GM12878 (cell line): ENCODE measurements at regions not wholly inside any gene's neighbourhood (a gene's known extent, or its start where the extent isn't known, plus 50 kb on each side); places are given as distances from the start of the nearest gene placed in this dataset.

Experiments used
- ATAC-seq: fragments of 200-7000 bp; cut with Tn5 transposase; 3 replicates; pipeline ENCODE4 v1.9.1; 2020; ENCODE audit warnings: mild to moderate bottlenecking, moderate library complexity
- BruUV-seq: library from RNA; stranded (reverse); fragments of 400-500 nt; replicated peaks from 2 replicates; lab custom pipeline; 2021; lab: Mats Ljungman, UMichigan
- CTCF ChIA-PET: fragments of 300-600 bp; sonication (Branson Sonifier 250); formaldehyde crosslinking; extraction: SDS; loops from one replicate; lab custom pipeline; 2021; ENCODE audit warnings: inconsistent platforms; lab: Yijun Ruan, JAX
- POLR2A ChIA-PET: fragments of 350-600 bp; formaldehyde crosslinking; extraction: SDS; loops from one replicate; lab custom pipeline; 2021; ENCODE audit warnings: inconsistent platforms; lab: Charles Lee
- RAD21 ChIA-PET: fragments of 300-600 bp; sonication (Branson Sonifier 250); formaldehyde crosslinking; loops from one replicate; lab custom pipeline; 2023; ENCODE audit warnings: antibody characterized with exemption; ENCODE audit not compliant: unreplicated experiment; lab: Charles Lee
- SMC1A ChIA-PET: fragments of 300-600 bp; sonication (Branson Sonifier 250); formaldehyde crosslinking; loops from one replicate; lab custom pipeline; 2023; ENCODE audit not compliant: unreplicated experiment, uncharacterized antibody; lab: Charles Lee
- DNase-seq: peaks from one replicate; pipeline ENCODE4 v3.0.0-alpha.2; 2011; ENCODE audit warnings: low read depth, low spot score
- FAIRE-seq: peaks from 3 replicates; lab custom pipeline; 2011; peaks lifted over from hg19 to GRCh38; lab: Jason Lieb, UNC
- H2AFZ ChIP-seq: 2 replicates; pipeline ENCODE4 v1.6.0; 2011; ENCODE audit warnings: low read depth, low read length, control low read depth; ENCODE audit not compliant: control insufficient read depth
- H3K27ac ChIP-seq: 2 replicates; pipeline ENCODE4 v1.5.1; 2011; ENCODE audit warnings: control low read depth; ENCODE audit not compliant: control insufficient read depth, insufficient read depth
- H3K27me3 ChIP-seq, 2 experiments: replicated peaks in 1 of 2; 2 replicates each; pipeline versions ENCODE4 v1.6.0 to v1.6.1; 2011; ENCODE audit warnings: low read length in 1 of 2; ENCODE audit not compliant: control insufficient read depth in 2 of 2, insufficient read depth in 2 of 2
- H3K36me3 ChIP-seq, 2 experiments: 2 replicates each; pipeline ENCODE4 v1.5.1; 2011; ENCODE audit warnings: low read length in 1 of 2; ENCODE audit not compliant: control insufficient read depth in 2 of 2, insufficient read depth in 2 of 2
- H3K4me1 ChIP-seq: 2 replicates; pipeline ENCODE4 v1.6.1; 2011; ENCODE audit warnings: mild to moderate bottlenecking, low read length, moderate library complexity, mixed read lengths; ENCODE audit not compliant: control insufficient read depth, insufficient read depth
- H3K4me2 ChIP-seq: 2 replicates; pipeline ENCODE4 v1.6.0; 2011; ENCODE audit warnings: control low read depth; ENCODE audit not compliant: control insufficient read depth, insufficient read depth
- H3K4me3 ChIP-seq: fragments of 200-600 bp; sonication (generic); 2 replicates; pipeline ENCODE4 v1.5.1; 2016
- H3K79me2 ChIP-seq: 2 replicates; pipeline ENCODE4 v1.6.0; 2011; ENCODE audit warnings: low read length; ENCODE audit not compliant: control insufficient read depth, insufficient read depth
- H3K9ac ChIP-seq: 2 replicates; pipeline ENCODE4 v1.8.0; 2011; ENCODE audit warnings: low read length, control low read depth, mixed read lengths; ENCODE audit not compliant: control insufficient read depth, insufficient read depth
- H3K9me3 ChIP-seq: replicated peaks from 3 replicates; pipeline ENCODE4 v1.5.1; 2011; ENCODE audit warnings: mild to moderate bottlenecking, low read length; ENCODE audit not compliant: control insufficient read depth, insufficient read depth
- H4K20me1 ChIP-seq: 2 replicates; pipeline ENCODE4 v1.6.0; 2011; ENCODE audit not compliant: control insufficient read depth, insufficient read depth
- CBX5 ChIP-seq: sonication (generic); IDR thresholded peaks from 2 replicates; pipeline ENCODE4 v1.6.1; 2016; ENCODE audit warnings: low read depth, moderate library complexity, mild to moderate bottlenecking, inconsistent platforms
- CEBPB ChIP-seq, 2 experiments: fragments of 150-350 bp in 1 of 2; IDR thresholded peaks; 2 replicates each; pipeline ENCODE4 v1.6.1; 2012 to 2014; ENCODE audit warnings: low read depth in 2 of 2, low read length in 2 of 2, borderline replicate concordance in 1 of 2, inconsistent platforms in 1 of 2
- EP300 ChIP-seq, 2 experiments: fragments of 150-350 bp in 1 of 2; IDR thresholded peaks; 2 replicates each; pipeline ENCODE4 v1.6.1; 2011 to 2012; ENCODE audit warnings: low read depth in 2 of 2, low read length in 2 of 2, borderline replicate concordance in 1 of 2, improper control_type of control experiment in 1 of 2, inconsistent platforms in 1 of 2; ENCODE audit not compliant: control insufficient read depth in 1 of 2
- IKZF2 ChIP-seq, 2 experiments: fragments of 450-650 bp; IDR thresholded peaks; 2 replicates each; pipeline ENCODE4 v1.6.1; 2017; ENCODE audit warnings: mild to moderate bottlenecking in 2 of 2, moderate library complexity in 2 of 2
- LARP7 ChIP-seq: fragments of 450-650 bp; IDR thresholded peaks from 2 replicates; pipeline ENCODE4 v1.6.1; 2017; ENCODE audit warnings: mild to moderate bottlenecking
- MEF2B ChIP-seq: fragments of 450-650 bp; IDR thresholded peaks from 2 replicates; pipeline ENCODE4 v1.6.1; 2018; ENCODE audit warnings: mild to moderate bottlenecking, moderate library complexity; ENCODE audit not compliant: partially characterized antibody, poor library complexity, severe bottlenecking
- NR2F1 ChIP-seq: fragments of 450-650 bp; conservative IDR thresholded peaks from 2 replicates; pipeline ENCODE4 v1.6.1; 2017; ENCODE audit warnings: mild to moderate bottlenecking
- POLR2AphosphoS2 ChIP-seq: IDR thresholded peaks from 2 replicates; pipeline ENCODE4 v1.6.1; 2011; ENCODE audit warnings: low read depth, mild to moderate bottlenecking, low read length, improper control_type of control experiment, moderate library complexity
- RBBP5 ChIP-seq: fragments of 200-600 bp; sonication (generic); conservative IDR thresholded peaks from 2 replicates; pipeline ENCODE4 v1.6.1; 2016
- SIN3A ChIP-seq: IDR thresholded peaks from 2 replicates; pipeline ENCODE4 v1.6.1; 2012; ENCODE audit warnings: low read depth, low read length, improper control_type of control experiment
- STAT1 ChIP-seq: fragments of 450-650 bp; conservative IDR thresholded peaks from 2 replicates; pipeline ENCODE4 v1.6.1; 2014; ENCODE audit warnings: antibody characterized with exemption, mild to moderate bottlenecking
- TCF7 ChIP-seq: IDR thresholded peaks from 2 replicates; pipeline ENCODE4 v1.6.1; 2014; ENCODE audit warnings: antibody characterized with exemption, borderline replicate concordance
- WGBS: methylation state at CpG from one replicate; pipeline ENCODE4 v1.1.6; 2016; ENCODE audit warnings: low lambda C conversion rate; ENCODE audit not compliant: insufficient replicate concordance, insufficient coverage; ENCODE audit errors: missing lambda C conversion rate; 5-methylcytosine and 5-hydroxymethylcytosine counted together
- in situ Hi-C: fragments of 300-500 bp; cut with MboI; formaldehyde crosslinking; loops from 9 replicates; pipeline ENCODE4 v1.14.3; 2018; ENCODE audit warnings: mixed read lengths
- intact Hi-C: fragments of 100-400 bp; cut with micrococcal nuclease; formaldehyde crosslinking; loops from one replicate; pipeline ENCODE4 v1.14.2; 2022; ENCODE audit not compliant: unreplicated experiment
- TF ChIP-seq, protein P1 (sequence below): IDR thresholded peaks from 2 replicates; pipeline ENCODE4 v1.6.1; 2012; ENCODE audit warnings: low read depth, low read length, improper control_type of control experiment
- TF ChIP-seq, protein P2 (sequence below): fragments of 450-650 bp; IDR thresholded peaks from 2 replicates; pipeline ENCODE4 v1.6.1; 2016; ENCODE audit warnings: mild to moderate bottlenecking
- TF ChIP-seq, protein P3 (sequence below): IDR thresholded peaks from 2 replicates; pipeline ENCODE4 v1.6.1; 2011; ENCODE audit warnings: low read depth, low read length, improper control_type of control experiment, borderline replicate concordance
- TF ChIP-seq, protein P4 (sequence below): IDR thresholded peaks from 2 replicates; pipeline ENCODE4 v1.6.1; 2011; ENCODE audit warnings: borderline replicate concordance, low read depth, mild to moderate bottlenecking, moderate library complexity, mixed read lengths, low read length; ENCODE audit not compliant: insufficient read depth; ENCODE audit errors: extremely low read length

DNA sequence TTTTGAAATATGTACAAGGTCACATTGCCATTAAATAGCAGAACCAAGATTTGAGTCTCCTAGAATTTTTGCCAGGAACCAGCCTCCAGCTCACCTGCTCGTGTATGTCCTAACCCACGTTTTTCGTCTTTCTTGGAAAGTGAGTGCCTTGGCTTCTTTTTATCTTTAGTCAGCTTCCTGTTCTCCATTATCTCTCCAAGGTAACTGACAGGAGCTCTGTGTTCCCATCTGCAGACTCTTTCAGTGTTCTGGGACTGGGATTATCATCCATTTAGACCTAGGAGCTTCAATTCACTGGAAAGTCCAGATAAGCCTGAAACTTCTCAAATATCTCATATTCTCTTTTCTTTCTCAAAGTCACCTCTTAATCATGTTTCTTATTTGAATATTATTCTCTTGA lies 193.7 kb downstream of the ZIC5 start (continued):
- TF ChIP-seq, protein P1, sequence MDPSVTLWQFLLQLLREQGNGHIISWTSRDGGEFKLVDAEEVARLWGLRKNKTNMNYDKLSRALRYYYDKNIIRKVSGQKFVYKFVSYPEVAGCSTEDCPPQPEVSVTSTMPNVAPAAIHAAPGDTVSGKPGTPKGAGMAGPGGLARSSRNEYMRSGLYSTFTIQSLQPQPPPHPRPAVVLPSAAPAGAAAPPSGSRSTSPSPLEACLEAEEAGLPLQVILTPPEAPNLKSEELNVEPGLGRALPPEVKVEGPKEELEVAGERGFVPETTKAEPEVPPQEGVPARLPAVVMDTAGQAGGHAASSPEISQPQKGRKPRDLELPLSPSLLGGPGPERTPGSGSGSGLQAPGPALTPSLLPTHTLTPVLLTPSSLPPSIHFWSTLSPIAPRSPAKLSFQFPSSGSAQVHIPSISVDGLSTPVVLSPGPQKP: no peak
- TF ChIP-seq RBBP5 (no peak), LARP7 (no peak), POLR2AphosphoS2 (no peak), CBX5 (no peak), EP300 (IDR thresholded peaks at IDR 0.05; ENCODE audit: borderline replicate concordance in 1 of 2, control insufficient read depth in 1 of 2, low read depth in 2 of 2, low read length in 2 of 2) (no peak), NR2F1 (no peak)

DNA sequence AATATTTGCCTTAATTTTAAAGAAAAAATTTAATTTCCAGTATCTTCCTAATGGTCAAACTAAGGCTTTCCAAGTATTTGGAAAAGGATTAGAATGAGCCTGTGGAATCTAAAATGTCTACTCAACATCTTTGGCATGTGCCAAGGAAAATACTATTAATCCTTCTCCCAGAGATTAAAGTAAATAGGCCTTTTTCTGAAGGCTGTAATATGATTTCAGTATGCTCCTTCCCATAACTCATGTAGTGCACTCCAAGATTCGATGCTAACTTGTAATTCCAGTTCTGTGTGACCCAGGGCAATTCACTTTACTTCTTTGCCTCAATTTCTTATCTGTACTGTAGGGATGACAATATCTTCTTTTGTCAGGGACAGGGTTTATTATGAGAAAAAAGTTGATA lies 196.9 kb downstream of the ZIC5 start:
- no peak for DNase-seq
- H4K20me1 ChIP-seq: no peaks in the 10 kb centered on the region
- H3K9ac ChIP-seq: no peak overlapping the region
- ChIA-PET RAD21 (no interaction called here), POLR2A (no interaction called here), SMC1A (no interaction called here)
- no peaks in the 10 kb centered on the region for H3K36me3 ChIP-seq
- H3K4me1 ChIP-seq: no peaks in the 10 kb centered on the region
- no peaks in the 10 kb centered on the region for H3K27me3 ChIP-seq
- H3K79me2 ChIP-seq: no peaks in the 10 kb centered on the region
- intact Hi-C loops: no loop called here
- 88% methylated on average over 1 of the region's 1 CpG for WGBS
- H2AFZ ChIP-seq: no peak overlapping the region
- TF ChIP-seq STAT1 (no peak), CEBPB (IDR thresholded peaks at IDR 0.05; ENCODE audit: borderline replicate concordance in 1 of 2, low read depth in 2 of 2, low read length in 2 of 2) (no peak), IKZF2 (IDR thresholded peaks at IDR 0.05) (no peak), TCF7 (no peak), MEF2B (no peak), SIN3A (no peak)
- TF ChIP-seq, protein P2, sequence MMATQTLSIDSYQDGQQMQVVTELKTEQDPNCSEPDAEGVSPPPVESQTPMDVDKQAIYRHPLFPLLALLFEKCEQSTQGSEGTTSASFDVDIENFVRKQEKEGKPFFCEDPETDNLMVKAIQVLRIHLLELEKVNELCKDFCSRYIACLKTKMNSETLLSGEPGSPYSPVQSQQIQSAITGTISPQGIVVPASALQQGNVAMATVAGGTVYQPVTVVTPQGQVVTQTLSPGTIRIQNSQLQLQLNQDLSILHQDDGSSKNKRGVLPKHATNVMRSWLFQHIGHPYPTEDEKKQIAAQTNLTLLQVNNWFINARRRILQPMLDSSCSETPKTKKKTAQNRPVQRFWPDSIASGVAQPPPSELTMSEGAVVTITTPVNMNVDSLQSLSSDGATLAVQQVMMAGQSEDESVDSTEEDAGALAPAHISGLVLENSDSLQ: no peak
- TF ChIP-seq, protein P3, sequence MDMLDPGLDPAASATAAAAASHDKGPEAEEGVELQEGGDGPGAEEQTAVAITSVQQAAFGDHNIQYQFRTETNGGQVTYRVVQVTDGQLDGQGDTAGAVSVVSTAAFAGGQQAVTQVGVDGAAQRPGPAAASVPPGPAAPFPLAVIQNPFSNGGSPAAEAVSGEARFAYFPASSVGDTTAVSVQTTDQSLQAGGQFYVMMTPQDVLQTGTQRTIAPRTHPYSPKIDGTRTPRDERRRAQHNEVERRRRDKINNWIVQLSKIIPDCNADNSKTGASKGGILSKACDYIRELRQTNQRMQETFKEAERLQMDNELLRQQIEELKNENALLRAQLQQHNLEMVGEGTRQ: no peak
- TF ChIP-seq, protein P4, sequence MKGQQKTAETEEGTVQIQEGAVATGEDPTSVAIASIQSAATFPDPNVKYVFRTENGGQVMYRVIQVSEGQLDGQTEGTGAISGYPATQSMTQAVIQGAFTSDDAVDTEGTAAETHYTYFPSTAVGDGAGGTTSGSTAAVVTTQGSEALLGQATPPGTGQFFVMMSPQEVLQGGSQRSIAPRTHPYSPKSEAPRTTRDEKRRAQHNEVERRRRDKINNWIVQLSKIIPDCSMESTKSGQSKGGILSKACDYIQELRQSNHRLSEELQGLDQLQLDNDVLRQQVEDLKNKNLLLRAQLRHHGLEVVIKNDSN: no peak
- TF ChIP-seq, all 136 proteins: peak for 0
- Histone ChIP-seq H3K4me3 (no peak overlapping the region), H3K27ac (no peak overlapping the region), H3K4me2 (no peak overlapping the region), H3K9me3 (no peaks in the 10 kb centered on the region)
- FAIRE-seq (no peak), ATAC-seq (no peak)
- no TSS peak for BruUV-seq
- in situ Hi-C loops: no loop called here
- CTCF ChIA-PET: no interaction called here
